GM06990 (cell line): ENCODE measurements at regions not wholly inside any gene's neighbourhood (a gene's known extent, or its start where the extent isn't known, plus 50 kb on each side); places are given as distances from the start of the nearest gene placed in this dataset.
"Not testable (repeated sequence)": the region's sequence is repeated elsewhere in the genome, so short reads cannot be mapped to it uniquely, and the experiment has no call there.

Source experiments
- DNase-seq: peaks from one replicate; pipeline ENCODE4 v3.0.0-alpha.2; 2011; ENCODE audit not compliant: insufficient read length; ENCODE audit errors: extremely low read depth
- H3K27me3 ChIP-seq: replicated peaks from 2 replicates; pipeline ENCODE4 v1.6.0; 2011; ENCODE audit warnings: low read length; ENCODE audit not compliant: control insufficient read depth, insufficient read depth
- H3K36me3 ChIP-seq: 2 replicates; pipeline ENCODE4 v1.5.1; 2011; ENCODE audit warnings: low read length; ENCODE audit not compliant: control insufficient read depth, insufficient read depth
- H3K4me3 ChIP-seq: replicated peaks from 2 replicates; pipeline ENCODE4 v1.5.1; 2011; ENCODE audit warnings: low read depth, mild to moderate bottlenecking, control low read depth, low read length
- CTCF ChIP-seq: IDR thresholded peaks from 2 replicates; pipeline ENCODE4 v1.5.1; 2011; ENCODE audit warnings: low read length, control low read depth, mild to moderate bottlenecking, inconsistent platforms; ENCODE audit not compliant: insufficient read depth, poor library complexity, severe bottlenecking

GRCh38 chr6:12485226-12485764 is 195.1 kb downstream of the EDN1 start:
- no peak for DNase-seq
- no peak for TF ChIP-seq CTCF
- H3K27me3 ChIP-seq, result no peaks in the 10 kb centered on the region
- no peaks in the 10 kb centered on the region for H3K36me3 ChIP-seq
- no peak overlapping the region for H3K4me3 ChIP-seq

GRCh38 chr6:12485837-12486236 is 195.7 kb downstream of the EDN1 start:
- Histone ChIP-seq H3K27me3 (no peaks in the 10 kb centered on the region), H3K4me3 (no peak overlapping the region), H3K36me3 (no peaks in the 10 kb centered on the region)
- no peak for TF ChIP-seq CTCF
- no peak for DNase-seq

- no peak for TF ChIP-seq CTCF
- no peak for DNase-seq
- Histone ChIP-seq H3K27me3 (no peaks in the 10 kb centered on the region), H3K36me3 (no peaks in the 10 kb centered on the region), H3K4me3 (no peak overlapping the region)
Measured at GRCh38 chr6:12490351-12490903, 200.3 kb downstream of the EDN1 start.

GRCh38 chr6:12490904-12491571 is 200.9 kb downstream of the EDN1 start:
- no peak for DNase-seq
- H3K4me3 ChIP-seq, result no peak overlapping the region
- no peaks in the 10 kb centered on the region for H3K27me3 ChIP-seq
- H3K36me3 ChIP-seq, result no peaks in the 10 kb centered on the region
- TF ChIP-seq CTCF, result no peak

GRCh38 chr6:12492929-12493328 is 202.8 kb downstream of the EDN1 start:
- not testable (repeated sequence) for H3K27me3 ChIP-seq, DNase-seq, H3K36me3 ChIP-seq, H3K4me3 ChIP-seq

GRCh38 chr6:12493446-12493845 is 203.3 kb downstream of the EDN1 start:
- DNase-seq, result no peak
- TF ChIP-seq CTCF, result no peak
- Histone ChIP-seq H3K27me3 (no peaks in the 10 kb centered on the region), H3K36me3 (no peaks in the 10 kb centered on the region), H3K4me3 (no peak overlapping the region)
